LNCAP (cell line): ENCODE measurements at regions not wholly inside any gene's neighbourhood (a gene's known extent, or its start where the extent isn't known, plus 50 kb on each side); places are given as distances from the start of the nearest gene placed in this dataset.

Source experiments
- CTCF ChIP-seq: fragments of 450-650 bp; IDR thresholded peaks from 2 replicates; pipeline ENCODE4 v1.5.1; 2017; ENCODE audit warnings: mild to moderate bottlenecking

GRCh38 chr3:64387688-64388087, 162.4 kb upstream of the PRICKLE2 start:
- no peak for TF ChIP-seq CTCF

DNA sequence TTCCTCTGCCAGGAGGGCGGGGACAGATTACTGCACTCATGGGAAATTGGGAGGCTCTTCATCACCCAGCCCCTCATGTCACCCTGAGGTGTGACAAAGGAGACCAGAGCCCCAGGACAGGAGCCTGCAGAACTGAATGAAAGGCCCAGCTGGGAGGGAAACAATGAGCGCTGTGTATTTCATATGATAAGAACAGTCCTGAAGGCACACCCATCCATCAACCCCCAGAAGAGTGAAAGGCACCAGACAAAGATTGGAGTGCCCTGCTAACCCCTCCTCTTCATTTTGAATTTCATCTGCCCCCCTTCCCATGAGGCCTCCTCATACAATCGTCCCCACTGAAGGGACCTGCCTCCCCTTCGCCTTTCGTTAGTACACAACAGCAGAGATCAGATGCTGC, 160.0 kb upstream of the PRICKLE2 start:
- TF ChIP-seq CTCF: no peak

GRCh38 chr3:64384561-64384960, 159.3 kb upstream of the PRICKLE2 start:
- no peak for TF ChIP-seq CTCF

GRCh38 chr3:64382153-64382552, 156.9 kb upstream of the PRICKLE2 start:
- no peak for TF ChIP-seq CTCF

DNA sequence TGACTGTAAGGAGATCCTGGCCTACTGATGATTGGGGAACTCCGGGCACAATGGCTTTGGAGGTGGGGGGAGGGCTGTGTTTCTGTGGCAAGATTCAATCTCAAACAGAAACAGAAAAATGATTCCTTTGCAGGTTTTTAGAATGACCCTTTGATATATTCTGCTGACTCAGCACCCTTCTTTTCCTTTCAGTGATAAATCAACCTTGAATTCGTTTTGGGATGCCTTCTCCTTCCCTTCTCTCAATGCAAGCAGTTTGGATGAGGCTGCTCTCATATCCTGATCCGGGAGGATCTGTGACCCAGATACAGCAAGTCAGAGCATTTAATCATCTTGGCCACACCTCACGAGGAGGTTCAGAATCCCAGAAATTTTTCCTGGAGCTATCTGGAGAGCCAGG, 156.1 kb upstream of the PRICKLE2 start:
- TF ChIP-seq CTCF: no peak

DNA sequence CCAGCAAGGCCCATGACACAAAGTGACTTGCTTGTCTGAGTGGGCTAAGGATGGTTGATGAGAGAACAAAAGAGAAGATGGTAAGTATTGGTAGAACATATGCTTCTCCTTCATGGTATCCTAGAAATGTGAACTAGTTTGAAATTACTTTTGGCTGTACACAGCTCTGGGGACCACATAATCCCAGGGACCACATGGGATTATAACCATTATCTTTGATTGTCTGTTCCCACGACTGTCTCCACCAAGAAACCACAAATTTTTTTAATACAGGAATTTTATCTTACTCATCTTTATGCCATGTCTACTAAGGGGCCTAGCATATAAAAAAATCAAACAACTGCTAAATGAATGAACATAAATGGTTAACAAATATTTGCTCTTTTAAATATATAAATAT, 155.3 kb upstream of the PRICKLE2 start:
- no peak for TF ChIP-seq CTCF

GRCh38 chr3:64379221-64379620, 154.0 kb upstream of the PRICKLE2 start:
- no peak for TF ChIP-seq CTCF

DNA sequence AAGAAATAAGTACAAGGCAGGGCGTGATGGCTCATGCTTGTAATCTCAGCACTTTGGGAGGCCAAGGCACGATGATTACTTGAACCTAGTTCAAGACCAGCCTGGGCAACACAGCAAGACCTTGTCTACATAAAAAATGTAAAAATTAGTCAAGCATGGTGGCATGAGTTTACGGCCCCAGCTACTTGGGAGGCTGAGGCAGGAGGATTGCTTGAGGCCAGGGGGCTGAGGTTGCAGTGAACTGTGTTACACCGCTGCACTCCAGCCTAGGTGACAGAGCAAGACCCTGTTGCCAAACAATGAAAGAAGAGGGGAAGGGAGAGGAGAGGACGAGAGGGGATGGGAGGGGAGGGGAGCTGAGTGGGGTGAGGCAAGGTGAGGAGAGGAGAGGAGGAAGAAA, 152.7 kb upstream of the PRICKLE2 start:
- no peak for TF ChIP-seq CTCF
